ENCODE measurements at regions not wholly inside any gene's neighbourhood (a gene's known extent, or its start where the extent isn't known, plus 50 kb on each side); places are given as distances from the start of the nearest gene placed in this dataset.

- Histone ChIP-seq H3K27ac (replicated peaks; ENCODE audit: low read length) (no peak overlapping the region), H3K23ac (ENCODE audit: low read depth, low read length, poor library complexity) (no peak overlapping the region), H2AK5ac (ENCODE audit: low read depth, low read length) (no peak overlapping the region), H3K4me1 (ENCODE audit: control insufficient read depth in 2 of 2, insufficient read depth in 1 of 2, low read depth in 1 of 2, low read length in 2 of 2) (peaks cover 4 to 8% of the 10 kb centered on the region in 2 donors), H2BK15ac (ENCODE audit: low read length) (no peak overlapping the region), H2AFZ (ENCODE audit: low read length) (no peak overlapping the region), H3K4me2 (ENCODE audit: insufficient read depth, low read length, poor library complexity, severe bottlenecking) (no peak overlapping the region), H3K4ac (ENCODE audit: low read length) (no peak overlapping the region), H3K4me3 (ENCODE audit: low read length in 2 of 2) (no peak overlapping the region), H4K91ac (ENCODE audit: low read depth, low read length, poor library complexity) (no peak overlapping the region), H3K14ac (ENCODE audit: low read length) (no peak overlapping the region), H3K36me3 (replicated peaks in 1 of 2; ENCODE audit: control insufficient read depth in 2 of 2, insufficient read depth in 2 of 2, low read length in 2 of 2) (no peaks in the 10 kb centered on the region), H2BK120ac (ENCODE audit: low read depth, low read length) (no peak overlapping the region), H2BK12ac (ENCODE audit: low read length) (no peak overlapping the region), H2BK5ac (ENCODE audit: low read length) (no peak overlapping the region), H3K9me3 (replicated peaks in 1 of 2; ENCODE audit: control insufficient read depth in 2 of 2, insufficient read depth in 1 of 2, low read depth in 1 of 2, low read length in 2 of 2) (no peaks in the 10 kb centered on the region), H3K18ac (ENCODE audit: low read length) (no peak overlapping the region), H3K9ac (ENCODE audit: low read depth, low read length, poor library complexity) (no peak overlapping the region), H3K27me3 (ENCODE audit: control insufficient read depth in 3 of 3, insufficient read depth in 3 of 3, low read depth in 1 of 3, low read length in 3 of 3) (peaks cover 0 to 44% (median 0%) of the 10 kb centered on the region in 3 experiments), H4K8ac (ENCODE audit: low read depth, low read length) (no peak overlapping the region), H3K79me1 (ENCODE audit: low read depth, low read length) (no peaks in the 10 kb centered on the region)
- no peak for DNase-seq (ENCODE audit: low spot score)
- no CpG with 5 or more reads among the region's 14 CpGs for WGBS, 2 donors (ENCODE audit: extremely low coverage in 2 of 2, insufficient read length in 2 of 2, insufficient replicate concordance in 1 of 2)
Observed at GRCh38 chr10:78933828-78934531, 134.8 kb upstream of the ZMIZ1 start.

DNA sequence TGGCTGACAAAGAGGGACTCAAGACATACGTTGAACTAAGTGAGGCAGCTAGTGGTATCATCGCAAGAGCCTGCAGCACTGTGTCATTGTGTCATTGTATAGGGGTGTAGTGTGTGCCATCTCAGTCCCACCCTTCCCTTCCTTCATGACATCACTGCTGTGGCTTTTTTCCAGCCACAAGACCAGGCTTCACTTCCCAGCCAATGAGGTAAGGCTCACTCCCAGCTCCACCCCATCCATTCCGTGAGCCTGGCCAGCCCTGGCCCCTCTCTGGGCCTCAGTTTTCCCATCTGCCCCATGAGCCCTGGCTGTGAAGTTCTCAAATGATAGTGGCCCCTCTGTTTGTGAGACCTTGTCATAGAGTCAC lies 134.3 kb upstream of the ZMIZ1 start:
- Histone ChIP-seq H3K27ac (replicated peaks; ENCODE audit: low read length) (no peak overlapping the region), H3K79me1 (ENCODE audit: low read depth, low read length) (no peaks in the 10 kb centered on the region), H3K4me3 (ENCODE audit: low read length in 2 of 2) (no peak overlapping the region), H2AK5ac (ENCODE audit: low read depth, low read length) (peak overlapping the region; percentile 31), H3K36me3 (replicated peaks in 1 of 2; ENCODE audit: control insufficient read depth in 2 of 2, insufficient read depth in 2 of 2, low read length in 2 of 2) (no peaks in the 10 kb centered on the region), H2BK120ac (ENCODE audit: low read depth, low read length) (no peak overlapping the region), H4K8ac (ENCODE audit: low read depth, low read length) (no peak overlapping the region), H3K9me3 (replicated peaks in 1 of 2; ENCODE audit: control insufficient read depth in 2 of 2, insufficient read depth in 1 of 2, low read depth in 1 of 2, low read length in 2 of 2) (no peaks in the 10 kb centered on the region), H4K91ac (ENCODE audit: low read depth, low read length, poor library complexity) (no peak overlapping the region), H3K14ac (ENCODE audit: low read length) (no peak overlapping the region), H2AFZ (ENCODE audit: low read length) (no peak overlapping the region), H3K27me3 (ENCODE audit: control insufficient read depth in 3 of 3, insufficient read depth in 3 of 3, low read depth in 1 of 3, low read length in 3 of 3) (peaks cover 0 to 45% (median 0%) of the 10 kb centered on the region in 3 experiments), H3K18ac (ENCODE audit: low read length) (peak overlapping the region; percentile 57), H2BK15ac (ENCODE audit: low read length) (peak overlapping the region; percentile 50), H2BK12ac (ENCODE audit: low read length) (no peak overlapping the region), H3K4me1 (ENCODE audit: control insufficient read depth in 2 of 2, insufficient read depth in 1 of 2, low read depth in 1 of 2, low read length in 2 of 2) (peaks cover 4 to 8% of the 10 kb centered on the region in 2 donors), H2BK5ac (ENCODE audit: low read length) (no peak overlapping the region), H3K4me2 (ENCODE audit: insufficient read depth, low read length, poor library complexity, severe bottlenecking) (no peak overlapping the region), H3K9ac (ENCODE audit: low read depth, low read length, poor library complexity) (no peak overlapping the region), H3K23ac (ENCODE audit: low read depth, low read length, poor library complexity) (no peak overlapping the region), H3K4ac (ENCODE audit: low read length) (no peak overlapping the region)
- no CpG with 5 or more reads among the region's 3 CpGs for WGBS, 2 donors (ENCODE audit: extremely low coverage in 2 of 2, insufficient read length in 2 of 2, insufficient replicate concordance in 1 of 2)
- no peak for DNase-seq (ENCODE audit: low spot score)

DNA sequence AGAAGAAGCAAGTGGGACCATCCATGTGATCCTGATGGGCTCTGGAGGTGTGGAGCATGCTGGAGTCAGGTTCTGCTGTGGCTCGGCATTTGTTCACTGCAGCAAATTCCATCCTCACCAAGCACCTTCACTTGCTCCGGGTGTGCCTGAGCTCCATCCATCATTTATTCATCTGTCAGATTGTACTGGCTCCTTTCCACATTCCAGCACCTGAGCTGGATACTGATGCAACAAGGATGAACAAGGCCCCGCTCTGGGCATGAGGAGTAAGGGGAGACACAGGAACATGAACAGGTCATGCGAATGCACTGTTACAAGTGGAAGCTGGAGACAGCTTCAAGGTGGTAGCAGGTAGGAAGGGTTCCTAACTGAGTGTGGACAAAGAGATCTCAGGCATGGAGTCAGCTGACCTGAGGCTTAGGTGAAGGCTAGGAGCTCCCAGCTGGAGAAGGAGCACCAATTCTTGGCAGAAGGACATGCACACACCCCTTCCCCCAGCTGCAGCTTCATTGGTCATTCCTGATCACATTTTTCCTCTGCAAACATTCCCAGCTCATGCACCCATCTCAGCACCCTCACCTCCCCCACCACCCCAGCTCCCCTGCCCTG lies 133.7 kb upstream of the ZMIZ1 start:
- H2BK12ac ChIP-seq (ENCODE audit: low read length): no peak overlapping the region
- no peak overlapping the region for H3K4ac ChIP-seq (ENCODE audit: low read length)
- H3K9me3 ChIP-seq (replicated peaks in 1 of 2; ENCODE audit: control insufficient read depth in 2 of 2, insufficient read depth in 1 of 2, low read depth in 1 of 2, low read length in 2 of 2): no peaks in the 10 kb centered on the region
- peak overlapping the region; percentile 43 for H3K14ac ChIP-seq (ENCODE audit: low read length)
- no peak overlapping the region for H4K91ac ChIP-seq (ENCODE audit: low read depth, low read length, poor library complexity)
- no peak overlapping the region for H2BK5ac ChIP-seq (ENCODE audit: low read length)
- no peaks in the 10 kb centered on the region for H3K36me3 ChIP-seq (replicated peaks in 1 of 2; ENCODE audit: control insufficient read depth in 2 of 2, insufficient read depth in 2 of 2, low read length in 2 of 2)
- WGBS, 2 donors (ENCODE audit: extremely low coverage in 2 of 2, insufficient read length in 2 of 2, insufficient replicate concordance in 1 of 2): no CpG with 5 or more reads among the region's 4 CpGs
- no peak overlapping the region for H2BK120ac ChIP-seq (ENCODE audit: low read depth, low read length)
- H3K4me2 ChIP-seq (ENCODE audit: insufficient read depth, low read length, poor library complexity, severe bottlenecking): no peak overlapping the region
- peak overlapping the region; percentile 45 for H3K18ac ChIP-seq (ENCODE audit: low read length)
- H3K79me1 ChIP-seq (ENCODE audit: low read depth, low read length): no peaks in the 10 kb centered on the region
- DNase-seq (ENCODE audit: low spot score): no peak
- no peak overlapping the region for H4K8ac ChIP-seq (ENCODE audit: low read depth, low read length)
- H2AK5ac ChIP-seq (ENCODE audit: low read depth, low read length): peak overlapping the region; percentile 31
- H3K4me1 ChIP-seq (ENCODE audit: control insufficient read depth in 2 of 2, insufficient read depth in 1 of 2, low read depth in 1 of 2, low read length in 2 of 2): peaks cover 4 to 11% of the 10 kb centered on the region in 2 donors
- no peak overlapping the region for H2BK15ac ChIP-seq (ENCODE audit: low read length)
- no peak overlapping the region for H3K27ac ChIP-seq (replicated peaks; ENCODE audit: low read length)
- H3K27me3 ChIP-seq (ENCODE audit: control insufficient read depth in 3 of 3, insufficient read depth in 3 of 3, low read depth in 1 of 3, low read length in 3 of 3): peaks cover 0 to 41% (median 0%) of the 10 kb centered on the region in 3 experiments
- peak overlapping the region; percentile 50 for H3K23ac ChIP-seq (ENCODE audit: low read depth, low read length, poor library complexity)
- H3K4me3 ChIP-seq (ENCODE audit: low read length in 2 of 2): no peak overlapping the region
- H3K9ac ChIP-seq (ENCODE audit: low read depth, low read length, poor library complexity): no peak overlapping the region
- no peak overlapping the region for H2AFZ ChIP-seq (ENCODE audit: low read length)

- WGBS, 2 donors (ENCODE audit: extremely low coverage in 2 of 2, insufficient read length in 2 of 2, insufficient replicate concordance in 1 of 2): no CpG with 5 or more reads among the region's 12 CpGs
- Histone ChIP-seq H3K14ac (ENCODE audit: low read length) (peak overlapping the region; percentile 79), H2BK120ac (ENCODE audit: low read depth, low read length) (no peak overlapping the region), H3K4ac (ENCODE audit: low read length) (no peak overlapping the region), H2AFZ (ENCODE audit: low read length) (no peak overlapping the region), H3K4me2 (ENCODE audit: insufficient read depth, low read length, poor library complexity, severe bottlenecking) (no peak overlapping the region), H4K91ac (ENCODE audit: low read depth, low read length, poor library complexity) (no peak overlapping the region), H4K8ac (ENCODE audit: low read depth, low read length) (no peak overlapping the region), H2BK5ac (ENCODE audit: low read length) (peak overlapping the region; percentile 16), H3K9ac (ENCODE audit: low read depth, low read length, poor library complexity) (no peak overlapping the region), H3K4me1 (ENCODE audit: control insufficient read depth in 2 of 2, insufficient read depth in 1 of 2, low read depth in 1 of 2, low read length in 2 of 2) (peaks cover 4 to 11% of the 10 kb centered on the region in 2 donors), H3K79me1 (ENCODE audit: low read depth, low read length) (no peaks in the 10 kb centered on the region), H3K18ac (ENCODE audit: low read length) (peak overlapping the region; percentile 85), H2BK12ac (ENCODE audit: low read length) (peak overlapping the region; percentile 47), H3K36me3 (replicated peaks in 1 of 2; ENCODE audit: control insufficient read depth in 2 of 2, insufficient read depth in 2 of 2, low read length in 2 of 2) (no peaks in the 10 kb centered on the region), H2AK5ac (ENCODE audit: low read depth, low read length) (peak overlapping the region; percentile 31), H2BK15ac (ENCODE audit: low read length) (peak overlapping the region; percentile 14), H3K23ac (ENCODE audit: low read depth, low read length, poor library complexity) (peak overlapping the region; percentile 50), H3K9me3 (replicated peaks in 1 of 2; ENCODE audit: control insufficient read depth in 2 of 2, insufficient read depth in 1 of 2, low read depth in 1 of 2, low read length in 2 of 2) (no peaks in the 10 kb centered on the region), H3K27me3 (ENCODE audit: control insufficient read depth in 3 of 3, insufficient read depth in 3 of 3, low read depth in 1 of 3, low read length in 3 of 3) (peaks cover 0 to 38% (median 0%) of the 10 kb centered on the region in 3 experiments), H3K4me3 (ENCODE audit: low read length in 2 of 2) (no peak overlapping the region), H3K27ac (replicated peaks; ENCODE audit: low read length) (no peak overlapping the region)
- no peak for DNase-seq (ENCODE audit: low spot score)
Observed at GRCh38 chr10:78935697-78936407, 132.9 kb upstream of the ZMIZ1 start.

Data from neuronal stem cell (in vitro differentiated cells).